UCSD-AML1 (cell line): ENCODE measurements at regions not wholly inside any gene's neighbourhood (a gene's known extent, or its start where the extent isn't known, plus 50 kb on each side); places are given as distances from the start of the nearest gene placed in this dataset.
"Not testable (repeated sequence)": the region's sequence is repeated elsewhere in the genome, so short reads cannot be mapped to it uniquely, and the experiment has no call there.

ENCODE experiments used
- DNase-seq: peaks from one replicate; lab custom pipeline; 2025; ENCODE audit not compliant: unreplicated experiment; lab: John Stamatoyannopoulos, UW

GRCh38 chr11:11220786-11221185, 132.3 kb downstream of the CSNK2A3 start:
- DNase-seq: no peak

DNA sequence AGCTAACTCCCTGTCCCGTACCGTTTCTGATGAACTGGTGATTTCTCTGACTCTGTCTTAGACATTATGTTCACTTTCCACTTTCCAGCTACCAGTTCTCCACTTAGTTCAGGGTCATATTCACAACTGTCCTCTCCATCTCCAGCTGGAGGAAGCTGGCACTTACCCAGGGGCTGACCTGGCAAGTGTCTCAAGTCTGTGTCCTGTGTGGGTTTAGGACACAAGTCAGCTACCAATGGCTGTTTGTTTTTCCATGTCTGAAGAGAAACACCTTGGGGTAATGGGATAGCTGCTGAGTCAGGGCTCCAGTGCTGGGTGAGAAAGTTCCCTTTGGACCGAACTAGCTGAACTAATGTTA, 134.4 kb downstream of the CSNK2A3 start:
- no peak for DNase-seq

GRCh38 chr11:11217929-11218628, 135.0 kb downstream of the CSNK2A3 start:
- DNase-seq: no peak

- DNase-seq: no peak
Observed at GRCh38 chr11:11217289-11217928, 135.6 kb downstream of the CSNK2A3 start.

- DNase-seq: no peak
Observed at GRCh38 chr11:11215944-11216343, 137.1 kb downstream of the CSNK2A3 start.

- DNase-seq: no peak
Observed at GRCh38 chr11:11215058-11215815, 137.8 kb downstream of the CSNK2A3 start.

GRCh38 chr11:11213117-11213516, 139.9 kb downstream of the CSNK2A3 start:
- DNase-seq: no peak

DNA sequence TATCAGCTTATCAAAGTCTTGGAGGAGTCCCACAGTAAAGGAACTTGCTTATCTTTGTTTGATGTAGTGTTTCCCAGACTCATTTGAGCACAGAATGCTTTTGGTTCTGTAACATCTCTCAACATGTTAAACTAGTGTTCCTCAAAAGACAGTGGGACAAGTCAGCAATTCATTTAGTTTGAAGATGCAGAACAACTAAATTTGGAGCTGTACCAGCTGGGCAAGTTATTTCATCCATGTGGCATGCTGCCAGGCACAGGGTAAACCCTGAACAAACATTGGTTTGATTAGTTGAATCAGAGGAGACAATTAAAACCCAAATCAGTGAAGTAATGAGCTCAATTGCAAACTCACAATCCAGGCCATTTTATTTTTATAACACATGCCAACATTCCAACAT, 141.2 kb downstream of the CSNK2A3 start:
- no peak for DNase-seq

DNA sequence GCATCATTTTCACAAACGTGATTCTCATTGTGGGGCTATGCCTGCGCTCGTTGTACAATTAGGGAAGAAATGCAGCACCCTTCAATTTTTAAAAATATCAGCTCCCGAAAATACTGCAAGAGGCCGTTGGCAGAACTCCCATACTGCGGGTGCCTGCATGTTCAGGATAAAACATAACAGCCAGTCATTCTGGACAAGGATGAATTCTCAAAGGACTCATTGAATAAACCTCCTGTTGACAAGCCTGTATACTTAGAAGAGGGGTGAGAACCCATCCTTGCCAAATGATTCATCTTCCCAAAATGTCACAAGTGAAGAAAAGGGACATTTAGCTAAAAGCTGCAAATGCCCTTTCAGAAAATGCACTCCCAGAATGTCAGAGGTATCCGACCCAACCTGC, 141.9 kb downstream of the CSNK2A3 start:
- DNase-seq: no peak

DNA sequence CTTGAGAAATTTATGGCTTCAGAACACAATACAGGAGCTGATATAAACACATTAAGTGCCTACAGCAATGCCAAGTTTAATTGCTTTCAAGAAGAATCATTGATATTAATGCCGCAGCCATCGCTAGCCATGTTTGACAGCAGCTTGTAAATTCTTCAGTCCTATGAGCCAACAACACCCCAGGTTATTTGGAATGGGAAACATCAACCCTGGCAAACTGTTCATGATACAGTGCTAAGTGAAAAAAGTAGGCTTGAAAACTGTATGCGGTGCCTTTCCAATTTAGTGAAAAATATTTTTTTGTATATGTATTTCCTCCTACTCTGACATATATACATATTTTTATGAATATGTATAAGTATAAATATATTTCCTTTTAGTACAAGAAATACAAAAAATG, 142.6 kb downstream of the CSNK2A3 start:
- DNase-seq: no peak

GRCh38 chr11:11209967-11210366, 143.1 kb downstream of the CSNK2A3 start:
- DNase-seq: no peak

GRCh38 chr11:11208994-11209393, 144.1 kb downstream of the CSNK2A3 start:
- no peak for DNase-seq

DNA sequence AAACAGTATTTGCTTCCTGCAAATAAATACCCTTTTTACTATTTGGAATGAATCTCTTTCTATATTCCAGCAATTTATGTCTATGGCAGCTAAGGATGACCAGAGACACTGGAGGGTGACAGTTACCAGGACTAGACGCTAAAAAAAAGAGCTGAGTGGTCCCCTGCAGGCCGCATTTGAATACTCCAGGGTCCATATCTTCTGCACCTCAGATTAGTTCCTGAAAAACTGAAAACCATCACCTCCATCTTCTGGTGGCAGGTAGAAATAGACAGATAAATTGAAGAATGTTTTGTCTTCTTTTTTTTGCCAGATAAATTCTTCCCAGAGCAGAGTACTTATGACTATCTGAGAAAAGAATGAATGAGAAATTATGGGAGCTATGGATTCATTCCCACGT, 145.6 kb downstream of the CSNK2A3 start:
- DNase-seq: no peak

- no peak for DNase-seq
Observed at GRCh38 chr11:11206484-11206883, 146.6 kb downstream of the CSNK2A3 start.

- DNase-seq: no peak
Observed at GRCh38 chr11:11202885-11203284, 150.2 kb downstream of the CSNK2A3 start.

- DNase-seq: not testable (repeated sequence)
Observed at GRCh38 chr11:11201302-11201701, 151.7 kb downstream of the CSNK2A3 start.

GRCh38 chr11:11192541-11192940, 160.5 kb downstream of the CSNK2A3 start:
- no peak for DNase-seq

DNA sequence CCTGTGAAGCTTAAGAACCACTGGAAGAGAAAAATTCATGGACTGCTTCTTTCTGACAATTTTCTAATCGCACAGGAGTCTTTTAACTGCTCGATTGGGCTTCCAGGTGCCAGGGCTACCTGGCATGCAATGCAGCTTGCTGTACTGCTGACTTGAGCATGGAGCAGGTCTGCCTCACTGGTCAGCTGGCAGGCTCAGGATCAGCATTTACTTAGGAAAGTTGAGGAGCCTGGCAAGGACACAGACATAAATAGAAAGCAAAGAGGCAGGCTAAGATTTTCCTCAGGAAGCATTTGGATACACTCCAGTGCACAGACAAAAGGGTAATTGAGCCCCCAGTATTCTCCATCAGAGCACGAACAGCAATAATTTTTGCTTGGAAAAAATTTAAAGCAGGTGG, 163.5 kb downstream of the CSNK2A3 start:
- DNase-seq: no peak

DNA sequence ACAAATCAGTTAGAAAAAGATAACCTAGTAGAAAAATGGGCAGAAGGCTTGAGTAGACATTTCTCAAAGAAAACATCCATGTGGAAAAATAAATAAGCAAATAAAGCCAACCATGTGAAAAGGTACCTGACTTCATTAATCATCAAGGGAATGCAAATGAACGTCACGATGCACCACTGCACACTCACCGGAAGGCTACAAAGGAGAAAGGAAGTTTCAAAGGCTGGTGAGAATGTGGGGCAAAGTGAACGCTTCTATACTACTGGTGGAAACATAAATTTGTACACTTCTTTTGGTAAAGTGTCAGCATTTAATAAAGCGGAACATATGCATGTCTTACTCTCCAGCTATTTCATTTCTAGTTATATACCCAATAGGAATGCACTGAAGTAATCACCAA, 166.8 kb downstream of the CSNK2A3 start:
- no peak for DNase-seq

DNA sequence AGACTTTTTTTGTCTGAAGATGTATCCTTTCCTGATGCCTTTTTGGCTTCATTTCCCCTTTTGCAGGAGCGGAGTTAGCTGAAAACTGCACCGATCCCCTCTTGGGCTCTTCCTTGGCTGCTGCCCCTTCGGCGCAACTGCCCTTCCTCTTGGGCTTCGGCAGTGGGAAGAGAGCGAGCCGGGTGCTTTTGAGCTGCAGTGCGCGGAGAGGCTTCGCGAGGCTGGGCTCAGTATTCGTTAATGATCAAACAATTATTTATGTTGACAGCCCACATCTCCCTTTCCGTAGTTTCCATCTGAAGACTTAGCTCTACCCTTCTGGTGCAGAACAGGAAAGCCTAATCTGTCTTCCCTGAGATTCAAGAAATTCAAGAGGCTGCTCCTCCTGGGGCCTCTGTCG, 170.8 kb downstream of the CSNK2A3 start:
- DNase-seq: no peak

- no peak for DNase-seq
Observed at GRCh38 chr11:11178671-11179638, 174.1 kb downstream of the CSNK2A3 start.
